Osteocyte (in vitro differentiated cells): ENCODE measurements at regions not wholly inside any gene's neighbourhood (a gene's known extent, or its start where the extent isn't known, plus 50 kb on each side); places are given as distances from the start of the nearest gene placed in this dataset.

Experiments used
- DNase-seq: peaks from one replicate; pipeline ENCODE4 v3.0.0; 2021; ENCODE audit warnings: mixed read lengths; ENCODE audit not compliant: unreplicated experiment; ENCODE audit errors: extremely low spot score
- H3K27ac Mint-ChIP-seq: one replicate; pipeline ENCODE4 v1.8.0; 2021; ENCODE audit warnings: mild to moderate bottlenecking, mixed read lengths; ENCODE audit not compliant: unreplicated experiment
- H3K27me3 Mint-ChIP-seq: one replicate; pipeline ENCODE4 v1.8.0; 2021; ENCODE audit warnings: mixed read lengths; ENCODE audit not compliant: unreplicated experiment
- H3K36me3 Mint-ChIP-seq: one replicate; pipeline ENCODE4 v1.8.0; 2021; ENCODE audit warnings: mixed read lengths; ENCODE audit not compliant: unreplicated experiment
- H3K4me1 Mint-ChIP-seq: one replicate; pipeline ENCODE4 v1.8.0; 2021; ENCODE audit warnings: mixed read lengths; ENCODE audit not compliant: unreplicated experiment
- H3K4me3 Mint-ChIP-seq: one replicate; pipeline ENCODE4 v1.8.0; 2021; ENCODE audit warnings: mild to moderate bottlenecking, moderate library complexity, mixed read lengths; ENCODE audit not compliant: unreplicated experiment
- H3K9me3 Mint-ChIP-seq: one replicate; pipeline ENCODE4 v1.8.0; 2021; ENCODE audit warnings: mixed read lengths; ENCODE audit not compliant: unreplicated experiment
- CTCF ChIP-seq: fragments of 200-600 bp; sonication (generic); IDR thresholded peaks from 2 replicates; pipeline ENCODE4 v1.5.0; 2021; ENCODE audit warnings: antibody characterized with exemption, mild to moderate bottlenecking, moderate library complexity

DNA sequence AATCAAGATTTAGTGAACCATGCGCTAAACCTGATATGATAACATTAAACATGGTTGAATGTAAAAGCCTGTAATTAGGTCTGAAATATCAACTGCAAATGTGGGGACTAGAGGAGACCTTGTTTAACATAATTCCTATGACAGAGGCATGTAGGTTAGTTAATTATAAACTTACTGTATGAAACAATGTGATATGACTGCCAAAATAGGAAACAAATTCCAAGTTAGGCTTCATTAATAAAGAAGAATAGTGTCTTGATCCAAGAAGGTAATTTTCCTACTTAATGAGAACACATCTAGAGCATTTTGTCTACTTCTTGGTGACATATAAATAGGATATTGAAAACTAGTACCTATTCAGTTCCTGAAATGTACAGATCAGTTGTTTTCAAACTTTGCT lies 136.2 kb upstream of the TARS1 start:
- peaks cover 23% of the 10 kb centered on the region for H3K4me1 Mint-ChIP-seq

GRCh38 chr5:33305572-33305971 lies 135.2 kb upstream of the TARS1 start:
- Mint-ChIP-seq H3K27me3 (no peaks in the 10 kb centered on the region), H3K4me3 (no peak overlapping the region), H3K9me3 (no peaks in the 10 kb centered on the region), H3K4me1 (peaks cover 16% of the 10 kb centered on the region), H3K27ac (no peak overlapping the region), H3K36me3 (no peaks in the 10 kb centered on the region)
- no peak for DNase-seq
- no peak for TF ChIP-seq CTCF

More for the DNA sequence above, 136.2 kb upstream of the TARS1 start:
- DNase-seq = no peak
- TF ChIP-seq CTCF = no peak
- H3K9me3 Mint-ChIP-seq = no peaks in the 10 kb centered on the region
- no peaks in the 10 kb centered on the region for H3K36me3 Mint-ChIP-seq
- H3K4me3 Mint-ChIP-seq = no peak overlapping the region
- no peaks in the 10 kb centered on the region for H3K27me3 Mint-ChIP-seq
- no peak overlapping the region for H3K27ac Mint-ChIP-seq

- H3K9me3 Mint-ChIP-seq = no peaks in the 10 kb centered on the region
- no peak for TF ChIP-seq CTCF
- no peak overlapping the region for H3K27ac Mint-ChIP-seq
These were observed 134.0 kb upstream of the TARS1 start for GRCh38 chr5:33306758-33307157.

DNA sequence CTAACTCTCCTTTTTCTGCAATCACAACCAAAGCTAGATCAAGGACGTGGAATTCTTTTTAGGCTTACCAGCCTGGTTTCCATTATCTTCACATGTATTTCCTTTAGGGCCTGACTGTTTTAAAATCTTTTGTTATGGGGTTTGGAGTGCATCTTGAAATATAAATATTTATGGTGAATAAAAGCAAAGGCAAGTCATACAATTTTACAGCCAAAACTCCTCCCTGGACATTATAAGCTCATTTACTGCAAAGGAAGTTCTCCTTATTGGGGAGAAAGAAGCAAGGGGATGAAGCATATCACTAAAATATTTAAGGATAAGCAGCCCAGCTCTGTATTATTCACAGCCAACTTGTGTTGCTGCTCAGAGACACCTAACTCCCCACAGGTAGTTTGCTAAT lies 132.2 kb upstream of the TARS1 start:
- Mint-ChIP-seq H3K4me3 (no peak overlapping the region), H3K9me3 (peaks cover 5% of the 10 kb centered on the region), H3K27me3 (no peaks in the 10 kb centered on the region), H3K4me1 (peaks cover 31% of the 10 kb centered on the region), H3K27ac (no peak overlapping the region), H3K36me3 (no peaks in the 10 kb centered on the region)
- no peak for DNase-seq
- no peak for TF ChIP-seq CTCF

More at GRCh38 chr5:33306758-33307157, 134.0 kb upstream of the TARS1 start:
- H3K27me3 Mint-ChIP-seq = no peaks in the 10 kb centered on the region
- H3K4me1 Mint-ChIP-seq = peaks cover 22% of the 10 kb centered on the region
- DNase-seq = no peak
- H3K4me3 Mint-ChIP-seq = no peak overlapping the region
- no peaks in the 10 kb centered on the region for H3K36me3 Mint-ChIP-seq

GRCh38 chr5:33309068-33309467 lies 131.7 kb upstream of the TARS1 start:
- H3K27ac Mint-ChIP-seq = no peak overlapping the region
- TF ChIP-seq CTCF = no peak
- peaks cover 31% of the 10 kb centered on the region for H3K4me1 Mint-ChIP-seq
- no peaks in the 10 kb centered on the region for H3K27me3 Mint-ChIP-seq
- peaks cover 10% of the 10 kb centered on the region for H3K9me3 Mint-ChIP-seq
- H3K4me3 Mint-ChIP-seq = no peak overlapping the region
- no peak for DNase-seq
- H3K36me3 Mint-ChIP-seq = no peaks in the 10 kb centered on the region
